ENCODE measurements at regions not wholly inside any gene's neighbourhood (a gene's known extent, or its start where the extent isn't known, plus 50 kb on each side); places are given as distances from the start of the nearest gene placed in this dataset.

GRCh38 chr19:28700176-28700575 lies 512.8 kb downstream of the UQCRFS1 start:
- no peak overlapping the region for H2BK20ac ChIP-seq (ENCODE audit: low read depth, low read length, poor library complexity, severe bottlenecking)
- no peaks in the 10 kb centered on the region for H3K79me2 ChIP-seq (ENCODE audit: insufficient read depth, low read length)
- Mint-ChIP-seq H3K27ac (no peak overlapping the region), H3K36me3 (ENCODE audit: insufficient read depth in 1 of 3, low read depth in 3 of 3) (no peaks in the 10 kb centered on the region; a peak in 1 of 7 replicates), H3K9me3 (no peaks in the 10 kb centered on the region; a peak in 1 of 5 replicates), H3K4me3 (no peak overlapping the region), H3K4me1 (no peaks in the 10 kb centered on the region), H3K27me3 (ENCODE audit: low read depth) (no peaks in the 10 kb centered on the region)
- H2AK5ac ChIP-seq (ENCODE audit: insufficient read length, low read length): no peak overlapping the region
- H4K5ac ChIP-seq (ENCODE audit: insufficient read length, low read depth, low read length): no peak overlapping the region
- no CpG with 5 or more reads among the region's 4 CpGs for WGBS (ENCODE audit: extremely low coverage, insufficient read length, low lambda C conversion rate)
- H3K9ac ChIP-seq (ENCODE audit: extremely low read depth, insufficient read length, low read length): no peak overlapping the region
- no peaks in the 10 kb centered on the region for H3K23me2 ChIP-seq (ENCODE audit: insufficient read length, low read depth, low read length, poor library complexity, severe bottlenecking)
- no peak for DNase-seq
- no peak overlapping the region for H3K4me2 ChIP-seq (ENCODE audit: insufficient read depth, insufficient read length, low read length)
- H3K56ac ChIP-seq (ENCODE audit: insufficient read length, low read depth, low read length): no peak overlapping the region
- H3K79me1 ChIP-seq (ENCODE audit: insufficient read depth, low read depth, low read length, poor library complexity, severe bottlenecking): no peaks in the 10 kb centered on the region
- no peak overlapping the region for H3K27ac ChIP-seq (ENCODE audit: insufficient read length, low read depth, low read length)
- H4K8ac ChIP-seq (replicated peaks; ENCODE audit: insufficient read length, low read depth, low read length): no peak overlapping the region
- no peak overlapping the region for H3K4ac ChIP-seq (ENCODE audit: low read depth, low read length)
- H3K9me3 ChIP-seq (ENCODE audit: control insufficient read depth, low read depth, low read length): no peaks in the 10 kb centered on the region
- H3K23ac ChIP-seq (ENCODE audit: insufficient read length, low read depth, low read length): no peak overlapping the region
- no peak overlapping the region for H2AFZ ChIP-seq (ENCODE audit: low read length)
- no peaks in the 10 kb centered on the region for H3K4me1 ChIP-seq (ENCODE audit: insufficient read depth, low read length)
- no peak overlapping the region for H3T11ph ChIP-seq (ENCODE audit: low read length)
- H4K20me1 ChIP-seq (ENCODE audit: control insufficient read depth, insufficient read depth, insufficient read length): no peaks in the 10 kb centered on the region
- H3K18ac ChIP-seq (ENCODE audit: insufficient read length, low read depth, low read length): no peak overlapping the region
- no peak overlapping the region for H2BK120ac ChIP-seq (ENCODE audit: low read depth, low read length, poor library complexity, severe bottlenecking)
- H2BK5ac ChIP-seq (ENCODE audit: insufficient read length, low read length): no peak overlapping the region
- H3K27me3 ChIP-seq (ENCODE audit: insufficient read depth, low read length): no peaks in the 10 kb centered on the region
- no peak overlapping the region for H3K14ac ChIP-seq (ENCODE audit: insufficient read depth, low read length)
- H4K91ac ChIP-seq (ENCODE audit: insufficient read length, low read depth, low read length): no peak overlapping the region
- no peak overlapping the region for H2BK12ac ChIP-seq (ENCODE audit: insufficient read length, low read depth, low read length)
- H2BK15ac ChIP-seq (ENCODE audit: low read depth, low read length): no peak overlapping the region
- TF ChIP-seq CTCF (conservative IDR thresholded peaks at IDR 0.05): no peak
